ENCODE measurements at regions not wholly inside any gene's neighbourhood (a gene's known extent, or its start where the extent isn't known, plus 50 kb on each side); places are given as distances from the start of the nearest gene placed in this dataset.

DNA sequence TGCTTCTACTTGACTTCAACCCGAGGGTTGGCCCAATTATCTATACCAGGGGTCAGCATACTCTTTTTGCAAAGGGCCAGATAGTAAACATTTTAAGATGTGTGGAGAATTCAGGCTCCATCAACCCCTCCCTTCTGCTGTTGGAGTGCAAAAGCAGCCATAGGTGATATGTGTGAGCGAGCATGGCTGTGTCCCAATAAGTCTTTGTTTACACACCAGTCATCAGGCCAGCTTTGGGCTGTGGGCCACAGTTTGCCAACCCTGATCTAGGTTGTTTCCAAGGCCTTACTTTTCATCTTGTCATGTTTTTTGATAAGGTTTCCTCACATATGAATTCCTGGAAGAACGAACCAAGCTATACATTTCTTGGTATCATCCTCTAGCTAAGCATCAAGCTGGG lies 136.9 kb upstream of the VIPR2 start:
- TF ChIP-seq, protein P1, sequence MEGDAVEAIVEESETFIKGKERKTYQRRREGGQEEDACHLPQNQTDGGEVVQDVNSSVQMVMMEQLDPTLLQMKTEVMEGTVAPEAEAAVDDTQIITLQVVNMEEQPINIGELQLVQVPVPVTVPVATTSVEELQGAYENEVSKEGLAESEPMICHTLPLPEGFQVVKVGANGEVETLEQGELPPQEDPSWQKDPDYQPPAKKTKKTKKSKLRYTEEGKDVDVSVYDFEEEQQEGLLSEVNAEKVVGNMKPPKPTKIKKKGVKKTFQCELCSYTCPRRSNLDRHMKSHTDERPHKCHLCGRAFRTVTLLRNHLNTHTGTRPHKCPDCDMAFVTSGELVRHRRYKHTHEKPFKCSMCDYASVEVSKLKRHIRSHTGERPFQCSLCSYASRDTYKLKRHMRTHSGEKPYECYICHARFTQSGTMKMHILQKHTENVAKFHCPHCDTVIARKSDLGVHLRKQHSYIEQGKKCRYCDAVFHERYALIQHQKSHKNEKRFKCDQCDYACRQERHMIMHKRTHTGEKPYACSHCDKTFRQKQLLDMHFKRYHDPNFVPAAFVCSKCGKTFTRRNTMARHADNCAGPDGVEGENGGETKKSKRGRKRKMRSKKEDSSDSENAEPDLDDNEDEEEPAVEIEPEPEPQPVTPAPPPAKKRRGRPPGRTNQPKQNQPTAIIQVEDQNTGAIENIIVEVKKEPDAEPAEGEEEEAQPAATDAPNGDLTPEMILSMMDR (conservative IDR thresholded peaks at IDR 0.05; ENCODE audit: low read length): no peak
- no peak for TF ChIP-seq EZH2phosphoT487 (IDR thresholded peaks at IDR 0.05; ENCODE audit: borderline replicate concordance, low read depth, low read length)
